Rectal smooth muscle tissue (tissue), 1 donor: ENCODE measurements at regions not wholly inside any gene's neighbourhood (a gene's known extent, or its start where the extent isn't known, plus 50 kb on each side); places are given as distances from the start of the nearest gene placed in this dataset.
"Not testable (repeated sequence)": the region's sequence is repeated elsewhere in the genome, so short reads cannot be mapped to it uniquely, and the experiment has no call there.

Source experiments
- H3K27ac ChIP-seq: one replicate; pipeline ENCODE4 v1.7.0; 2013; ENCODE audit warnings: low read depth, low read length, inconsistent platforms
- H3K27me3 ChIP-seq: one replicate; pipeline ENCODE4 v1.7.0; 2013; ENCODE audit warnings: low read length; ENCODE audit not compliant: control insufficient read depth, insufficient read depth
- H3K36me3 ChIP-seq: one replicate; pipeline ENCODE4 v1.7.0; 2013; ENCODE audit warnings: low read length; ENCODE audit not compliant: control insufficient read depth, insufficient read depth
- H3K4me1 ChIP-seq: one replicate; pipeline ENCODE4 v1.7.0; 2013; ENCODE audit warnings: low read length; ENCODE audit not compliant: control insufficient read depth, insufficient read depth
- H3K4me3 ChIP-seq: one replicate; pipeline ENCODE4 v1.7.0; 2013; ENCODE audit warnings: low read length
- H3K9ac ChIP-seq: one replicate; pipeline ENCODE4 v1.7.0; 2013; ENCODE audit warnings: low read length

DNA sequence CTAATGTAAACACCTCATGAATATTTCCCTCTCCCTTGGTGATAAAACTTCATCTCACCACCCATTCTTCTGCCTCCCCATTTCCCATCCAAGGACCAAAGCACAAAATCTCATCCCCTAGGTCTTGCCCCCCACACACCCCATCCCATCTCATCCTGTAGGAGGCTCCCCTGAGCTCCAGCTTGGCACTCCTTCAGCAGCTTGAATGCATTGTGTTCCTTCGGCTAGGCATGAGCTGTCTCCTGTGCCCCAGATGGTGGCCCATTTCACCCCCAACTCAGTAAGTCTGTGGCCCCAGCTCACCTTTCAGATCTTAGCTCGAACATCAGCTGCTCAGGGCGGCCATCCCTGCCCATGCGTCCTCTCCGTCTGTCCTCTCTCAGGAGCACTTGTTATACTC lies 203.6 kb upstream of the NR2F2 start:
- no peaks in the 10 kb centered on the region for H3K36me3 ChIP-seq
- H3K4me3 ChIP-seq = no peak overlapping the region
- H3K9ac ChIP-seq = no peak overlapping the region
- H3K27ac ChIP-seq = no peak overlapping the region
- H3K27me3 ChIP-seq = no peaks in the 10 kb centered on the region
- H3K4me1 ChIP-seq = no peaks in the 10 kb centered on the region

- Histone ChIP-seq H3K36me3 (no peaks in the 10 kb centered on the region), H3K27me3 (no peaks in the 10 kb centered on the region), H3K4me3 (no peak overlapping the region), H3K27ac (no peak overlapping the region), H3K9ac (no peak overlapping the region), H3K4me1 (no peaks in the 10 kb centered on the region)
These were observed 199.8 kb upstream of the NR2F2 start for GRCh38 chr15:96130734-96131133.

- H3K27me3 ChIP-seq = no peaks in the 10 kb centered on the region
- H3K4me3 ChIP-seq = no peak overlapping the region
- no peaks in the 10 kb centered on the region for H3K4me1 ChIP-seq
- no peak overlapping the region for H3K9ac ChIP-seq
- no peaks in the 10 kb centered on the region for H3K36me3 ChIP-seq
- no peak overlapping the region for H3K27ac ChIP-seq
These were observed 198.4 kb upstream of the NR2F2 start for GRCh38 chr15:96132126-96132525.

DNA sequence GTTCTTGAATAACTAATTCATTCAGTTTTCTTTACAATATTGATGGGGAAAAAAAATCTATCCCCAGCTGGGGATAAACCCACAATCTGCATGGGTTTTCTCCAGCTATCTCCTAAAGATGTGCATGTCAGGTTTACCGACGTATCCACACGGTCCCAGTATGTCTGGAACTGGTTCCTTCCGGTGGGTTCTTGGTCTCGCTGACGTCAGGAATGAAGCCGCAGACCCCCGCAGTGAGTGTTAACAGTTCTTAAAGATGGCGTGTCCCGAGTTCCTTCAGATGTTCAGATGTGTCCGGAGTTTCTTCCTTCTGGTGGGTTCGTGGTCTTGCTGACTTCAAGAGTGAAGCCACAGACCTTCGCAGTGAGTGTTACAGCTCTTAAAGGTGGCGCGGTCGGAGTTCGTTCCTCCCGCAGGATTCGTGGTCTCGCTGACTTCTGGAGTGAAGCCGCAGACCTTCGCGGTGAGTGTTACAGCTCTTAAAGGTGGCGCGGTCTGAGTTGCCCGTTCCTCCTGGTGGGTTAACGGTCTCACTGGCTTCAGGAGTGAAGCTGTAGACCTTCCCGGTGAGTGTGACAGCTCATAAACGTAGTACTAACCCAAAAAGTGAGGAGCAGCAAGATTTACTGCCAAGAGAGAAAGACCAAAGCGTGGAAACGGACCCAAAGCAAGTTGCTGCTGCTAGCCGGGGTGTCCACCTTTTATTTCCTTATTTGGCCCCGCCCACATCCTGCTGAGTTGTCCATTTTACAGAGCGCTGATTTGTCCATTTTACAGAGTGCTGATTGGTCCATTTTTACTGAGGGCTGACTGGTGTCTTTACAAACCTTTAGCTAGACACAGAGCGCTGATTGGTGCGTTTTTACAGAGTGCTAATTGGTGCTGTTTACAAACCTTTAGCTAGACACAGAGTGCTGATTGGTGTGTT lies 195.1 kb upstream of the NR2F2 start:
- H3K4me3 ChIP-seq = no peak overlapping the region
- no peaks in the 10 kb centered on the region for H3K27me3 ChIP-seq
- no peak overlapping the region for H3K27ac ChIP-seq
- no peaks in the 10 kb centered on the region for H3K4me1 ChIP-seq
- H3K9ac ChIP-seq = no peak overlapping the region
- no peaks in the 10 kb centered on the region for H3K36me3 ChIP-seq

GRCh38 chr15:96138985-96139384 lies 191.5 kb upstream of the NR2F2 start:
- Histone ChIP-seq H3K9ac (no peak overlapping the region), H3K27ac (no peak overlapping the region), H3K36me3 (no peaks in the 10 kb centered on the region), H3K27me3 (no peaks in the 10 kb centered on the region), H3K4me1 (no peaks in the 10 kb centered on the region), H3K4me3 (no peak overlapping the region)

- H3K9ac ChIP-seq = no peak overlapping the region
- H3K27ac ChIP-seq = no peak overlapping the region
- H3K4me3 ChIP-seq = no peak overlapping the region
- H3K4me1 ChIP-seq = no peaks in the 10 kb centered on the region
- H3K36me3 ChIP-seq = no peaks in the 10 kb centered on the region
- no peaks in the 10 kb centered on the region for H3K27me3 ChIP-seq
These were observed 188.0 kb upstream of the NR2F2 start for GRCh38 chr15:96142498-96142897.

DNA sequence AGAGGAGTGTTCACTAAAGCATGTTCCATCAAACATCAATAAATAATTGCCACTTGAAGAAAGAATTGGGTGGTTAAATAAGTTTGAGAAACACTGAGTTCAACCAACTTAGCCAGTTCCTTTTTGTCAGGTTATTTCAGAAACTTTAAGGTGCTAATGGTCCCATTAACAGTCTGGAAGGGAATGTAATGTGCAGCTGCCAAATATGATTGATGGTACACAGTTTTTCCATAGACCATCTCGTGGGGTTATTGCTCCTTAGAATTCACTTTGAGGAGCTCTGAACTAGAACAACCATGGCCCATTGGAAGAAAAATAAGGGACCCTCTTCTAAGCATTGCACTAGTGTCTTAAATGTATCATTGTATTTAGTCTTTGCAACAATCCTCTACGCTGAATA lies 185.8 kb upstream of the NR2F2 start:
- Histone ChIP-seq H3K4me1 (no peaks in the 10 kb centered on the region), H3K27ac (no peak overlapping the region), H3K27me3 (no peaks in the 10 kb centered on the region), H3K36me3 (no peaks in the 10 kb centered on the region), H3K4me3 (no peak overlapping the region), H3K9ac (no peak overlapping the region)

DNA sequence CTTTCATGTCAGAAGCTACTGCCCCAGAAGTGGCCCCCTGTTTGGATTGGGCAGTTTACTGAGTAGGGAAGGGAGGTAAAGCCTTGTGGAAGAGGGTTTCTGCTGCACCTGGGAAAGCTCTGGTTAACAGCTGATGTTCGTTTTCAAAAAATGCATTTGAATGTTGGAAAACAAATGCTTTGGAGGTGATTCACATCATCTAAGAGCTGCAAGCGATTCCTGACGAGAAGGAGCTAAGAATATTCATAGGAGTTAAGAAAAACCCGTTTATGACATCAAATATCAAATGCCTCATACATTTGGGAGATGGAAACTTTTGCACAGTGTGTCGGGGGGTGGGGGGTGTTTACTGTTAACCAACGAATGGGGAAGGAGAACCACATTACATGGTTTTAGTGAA lies 183.8 kb upstream of the NR2F2 start:
- H3K9ac ChIP-seq = no peak overlapping the region
- no peaks in the 10 kb centered on the region for H3K36me3 ChIP-seq
- H3K4me1 ChIP-seq = no peaks in the 10 kb centered on the region
- H3K27ac ChIP-seq = no peak overlapping the region
- H3K27me3 ChIP-seq = no peaks in the 10 kb centered on the region
- H3K4me3 ChIP-seq = no peak overlapping the region

GRCh38 chr15:96147267-96147666 lies 183.2 kb upstream of the NR2F2 start:
- Histone ChIP-seq H3K4me1 (no peaks in the 10 kb centered on the region), H3K9ac (no peak overlapping the region), H3K27ac (no peak overlapping the region), H3K36me3 (no peaks in the 10 kb centered on the region), H3K27me3 (no peaks in the 10 kb centered on the region), H3K4me3 (no peak overlapping the region)

- Histone ChIP-seq H3K9ac (no peak overlapping the region), H3K27me3 (no peaks in the 10 kb centered on the region), H3K4me3 (no peak overlapping the region), H3K36me3 (no peaks in the 10 kb centered on the region), H3K4me1 (no peaks in the 10 kb centered on the region), H3K27ac (no peak overlapping the region)
These were observed 180.2 kb upstream of the NR2F2 start for GRCh38 chr15:96150254-96150653.

DNA sequence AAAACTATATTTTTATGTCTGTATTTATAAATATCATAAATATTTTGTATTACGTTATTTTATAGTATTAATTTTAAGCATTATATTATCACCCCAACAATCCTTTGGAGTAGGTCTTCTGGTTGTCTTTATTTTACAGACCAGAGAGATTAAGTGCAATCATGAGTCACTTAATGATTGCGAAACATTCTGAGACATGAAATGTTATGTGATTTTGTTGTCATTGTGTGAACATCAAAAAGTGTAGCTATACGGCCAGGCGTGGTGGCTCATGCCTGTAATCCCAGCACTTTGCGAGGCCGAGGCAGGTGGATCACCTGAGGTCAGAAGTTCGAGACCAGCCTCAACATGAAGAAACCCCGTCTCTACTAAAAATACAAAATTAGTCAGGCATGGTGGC lies 178.8 kb upstream of the NR2F2 start:
- H3K4me1 ChIP-seq, H3K36me3 ChIP-seq, H3K27ac ChIP-seq, H3K9ac ChIP-seq, H3K4me3 ChIP-seq, H3K27me3 ChIP-seq: not testable (repeated sequence)

DNA sequence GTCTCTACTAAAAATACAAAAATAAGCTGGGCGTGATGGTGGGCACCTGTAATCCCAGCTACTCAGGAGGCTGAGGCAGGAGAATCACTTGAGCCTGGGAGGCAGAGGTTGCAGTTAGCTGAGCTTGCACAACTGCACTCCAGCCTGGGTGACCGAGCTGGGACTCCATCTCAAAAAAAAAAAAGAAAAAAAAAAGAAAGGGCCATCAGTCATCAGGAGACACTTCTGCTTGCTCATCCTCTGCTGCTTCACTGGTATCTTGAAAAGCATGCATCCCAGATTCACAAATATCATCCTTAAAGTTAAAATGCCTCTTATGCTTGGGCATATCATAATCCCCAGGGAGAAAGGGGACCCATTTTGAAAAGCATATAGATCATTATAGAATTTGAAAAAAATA lies 176.6 kb upstream of the NR2F2 start:
- Histone ChIP-seq H3K4me1 (no peaks in the 10 kb centered on the region), H3K27ac (no peak overlapping the region), H3K9ac (no peak overlapping the region), H3K4me3 (no peak overlapping the region), H3K36me3 (no peaks in the 10 kb centered on the region), H3K27me3 (no peaks in the 10 kb centered on the region)

- no peaks in the 10 kb centered on the region for H3K27me3 ChIP-seq
- H3K36me3 ChIP-seq = no peaks in the 10 kb centered on the region
- no peak overlapping the region for H3K4me3 ChIP-seq
- H3K9ac ChIP-seq = no peak overlapping the region
- no peaks in the 10 kb centered on the region for H3K4me1 ChIP-seq
- no peak overlapping the region for H3K27ac ChIP-seq
These were observed 171.6 kb upstream of the NR2F2 start for GRCh38 chr15:96158938-96159337.
